H7 (cell line): ENCODE measurements at regions not wholly inside any gene's neighbourhood (a gene's known extent, or its start where the extent isn't known, plus 50 kb on each side); places are given as distances from the start of the nearest gene placed in this dataset.
A peak's percentile ranks its signal among the peaks of the same experiment; 100 is the strongest.
"Not testable (repeated sequence)": the region's sequence is repeated elsewhere in the genome, so short reads cannot be mapped to it uniquely, and the experiment has no call there.

Experiments used
- DNase-seq: peaks from one replicate; pipeline ENCODE4 v3.0.0; 2012
- H3K27me3 ChIP-seq: 2 replicates; pipeline ENCODE4 v1.6.0; 2011; ENCODE audit warnings: mild to moderate bottlenecking, low read length; ENCODE audit not compliant: control insufficient read depth, insufficient read depth
- H3K36me3 ChIP-seq: replicated peaks from 2 replicates; pipeline ENCODE4 v1.5.1; 2011; ENCODE audit warnings: low read length; ENCODE audit not compliant: control insufficient read depth, insufficient read depth
- H3K4me3 ChIP-seq: 2 replicates; pipeline ENCODE4 v1.5.1; 2011; ENCODE audit warnings: low read depth, mild to moderate bottlenecking, control low read depth, low read length, moderate library complexity; ENCODE audit not compliant: insufficient read depth

DNA sequence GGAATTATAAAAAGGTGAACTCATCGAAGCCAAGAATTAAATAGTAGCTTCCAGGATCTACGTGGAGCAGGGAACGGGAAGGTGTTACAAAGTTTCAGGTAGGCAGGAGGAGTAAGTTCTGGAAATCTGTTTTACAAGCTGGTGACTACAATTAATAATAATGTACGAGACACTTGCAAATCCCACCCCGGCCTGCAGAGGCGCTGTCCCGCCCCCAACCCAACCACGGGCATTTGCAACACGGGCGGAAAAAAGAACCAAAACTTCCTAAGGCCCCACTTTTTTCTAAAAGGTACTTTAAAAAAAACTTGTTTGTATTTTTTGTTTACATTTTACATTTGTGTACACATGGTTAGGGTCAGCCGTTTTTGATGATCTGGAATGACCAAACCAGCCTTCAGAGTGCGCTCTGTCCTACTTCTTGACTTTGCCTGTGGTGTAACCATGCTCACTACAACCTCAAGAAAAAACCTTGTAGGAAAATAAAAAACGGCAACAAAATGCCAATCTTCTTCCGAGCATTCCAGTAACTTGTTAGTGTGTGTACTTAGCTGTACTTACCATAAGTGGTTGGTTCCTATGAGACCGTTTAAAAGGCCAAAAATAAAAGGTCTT, 449.6 kb upstream of the B3GAT1 start:
- H3K27me3 ChIP-seq, result no peaks in the 10 kb centered on the region; the same call in 1 of the 2 replicates
- no peaks in the 10 kb centered on the region for H3K36me3 ChIP-seq
- H3K4me3 ChIP-seq, result no peak overlapping the region
- DNase-seq, result peak; percentile 61

DNA sequence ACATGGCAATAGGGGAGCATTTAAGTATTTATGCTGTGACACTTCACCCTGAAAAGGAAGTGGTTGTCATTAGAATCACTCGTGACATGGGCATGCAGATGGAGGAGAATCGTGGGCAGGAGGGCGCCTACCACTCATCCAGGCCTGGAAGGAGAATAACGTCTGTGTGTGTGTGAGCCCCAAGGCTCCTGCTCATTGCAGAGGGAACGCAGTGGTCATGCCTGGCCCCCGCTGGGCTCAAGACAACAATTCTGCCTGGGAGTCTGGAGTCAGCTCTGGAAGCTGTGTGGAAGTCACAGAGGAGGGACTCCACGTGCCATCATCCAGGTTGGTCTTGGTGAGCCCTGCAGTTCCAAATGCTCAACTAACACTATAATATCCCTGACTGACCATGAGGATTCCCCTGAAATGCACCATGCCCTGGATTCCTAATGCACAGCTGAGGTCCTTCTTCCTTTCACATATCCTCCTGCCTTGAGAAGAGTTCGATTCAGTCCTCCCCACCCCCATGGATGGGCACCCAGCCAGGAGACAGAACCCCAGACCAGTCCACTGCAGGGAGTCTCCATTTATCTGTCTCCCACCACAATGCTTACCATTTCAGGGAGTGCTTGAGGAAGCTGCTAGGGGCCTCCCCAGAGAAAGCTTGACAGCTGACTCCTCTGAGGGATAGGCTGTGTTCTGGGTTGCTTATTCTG, 446.9 kb upstream of the B3GAT1 start:
- no peaks in the 10 kb centered on the region for H3K36me3 ChIP-seq
- no peak for DNase-seq
- no peaks in the 10 kb centered on the region for H3K27me3 ChIP-seq
- H3K4me3 ChIP-seq, result no peak overlapping the region

DNA sequence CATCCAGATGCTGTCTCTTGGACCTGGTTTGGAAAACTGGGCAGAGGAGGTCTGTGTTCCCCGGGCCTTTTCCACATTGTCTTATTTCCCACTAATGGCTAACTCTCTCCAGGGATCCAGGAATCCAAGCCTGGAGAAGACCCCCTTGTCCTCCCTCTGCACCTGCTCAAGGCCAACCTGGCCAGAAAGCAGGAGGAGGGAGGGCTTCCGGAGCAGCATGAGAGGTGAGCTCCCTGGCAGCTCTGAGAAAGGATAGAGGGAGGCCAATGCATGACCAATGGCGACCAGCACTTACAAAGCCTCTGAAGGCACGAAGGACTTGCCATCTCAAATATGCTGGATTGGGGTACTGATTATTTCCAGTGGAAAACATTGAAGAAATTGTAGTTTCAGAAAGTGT, 445.0 kb upstream of the B3GAT1 start:
- Histone ChIP-seq H3K27me3 (no peaks in the 10 kb centered on the region), H3K4me3 (no peak overlapping the region), H3K36me3 (no peaks in the 10 kb centered on the region)
- DNase-seq, result no peak

DNA sequence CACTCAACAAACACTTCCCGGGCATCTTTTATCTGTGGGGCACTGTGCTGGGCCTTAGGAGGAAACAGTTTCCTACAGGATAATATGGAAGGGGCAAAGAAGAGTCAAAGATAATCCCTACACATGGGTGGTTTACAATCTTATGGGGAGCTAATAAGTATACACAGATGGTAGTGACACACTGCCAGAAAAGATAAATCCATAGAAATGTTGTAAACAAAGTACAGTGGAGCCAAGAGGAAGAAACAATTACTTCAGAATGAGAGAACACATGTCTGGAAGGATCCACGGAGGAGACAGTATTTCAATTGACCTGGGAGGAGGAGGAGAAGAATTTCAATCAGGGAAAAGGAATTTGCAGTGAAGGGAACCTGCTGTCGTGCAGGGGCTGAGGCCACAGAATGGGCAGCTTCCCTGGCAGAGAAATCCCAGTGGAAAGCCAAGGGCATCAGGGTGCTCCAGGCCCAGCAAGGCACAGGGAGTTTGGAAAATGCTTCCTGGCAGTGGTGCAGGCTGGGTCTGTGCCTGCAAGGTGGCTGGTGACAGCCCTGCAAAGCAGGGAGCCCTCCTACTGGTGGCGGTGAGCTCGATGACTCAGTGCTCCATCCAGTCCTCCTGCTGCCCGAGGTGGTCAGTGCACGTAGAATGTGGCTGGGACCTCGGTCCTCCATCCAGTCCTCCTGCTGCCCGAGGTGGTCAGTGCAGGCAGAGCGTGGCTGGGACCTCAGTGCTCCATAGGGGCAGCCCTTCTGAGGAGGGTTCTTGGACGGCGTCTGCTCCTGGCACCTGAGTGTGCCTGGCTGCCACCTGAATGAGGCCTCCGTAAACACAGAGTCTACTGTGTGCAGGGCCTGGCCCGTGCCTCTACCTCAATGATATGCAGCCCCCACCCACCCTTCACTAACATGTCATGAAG, 444.3 kb upstream of the B3GAT1 start:
- Histone ChIP-seq H3K4me3 (no peak overlapping the region), H3K36me3 (no peaks in the 10 kb centered on the region), H3K27me3 (no peaks in the 10 kb centered on the region)
- DNase-seq, result no peak

DNA sequence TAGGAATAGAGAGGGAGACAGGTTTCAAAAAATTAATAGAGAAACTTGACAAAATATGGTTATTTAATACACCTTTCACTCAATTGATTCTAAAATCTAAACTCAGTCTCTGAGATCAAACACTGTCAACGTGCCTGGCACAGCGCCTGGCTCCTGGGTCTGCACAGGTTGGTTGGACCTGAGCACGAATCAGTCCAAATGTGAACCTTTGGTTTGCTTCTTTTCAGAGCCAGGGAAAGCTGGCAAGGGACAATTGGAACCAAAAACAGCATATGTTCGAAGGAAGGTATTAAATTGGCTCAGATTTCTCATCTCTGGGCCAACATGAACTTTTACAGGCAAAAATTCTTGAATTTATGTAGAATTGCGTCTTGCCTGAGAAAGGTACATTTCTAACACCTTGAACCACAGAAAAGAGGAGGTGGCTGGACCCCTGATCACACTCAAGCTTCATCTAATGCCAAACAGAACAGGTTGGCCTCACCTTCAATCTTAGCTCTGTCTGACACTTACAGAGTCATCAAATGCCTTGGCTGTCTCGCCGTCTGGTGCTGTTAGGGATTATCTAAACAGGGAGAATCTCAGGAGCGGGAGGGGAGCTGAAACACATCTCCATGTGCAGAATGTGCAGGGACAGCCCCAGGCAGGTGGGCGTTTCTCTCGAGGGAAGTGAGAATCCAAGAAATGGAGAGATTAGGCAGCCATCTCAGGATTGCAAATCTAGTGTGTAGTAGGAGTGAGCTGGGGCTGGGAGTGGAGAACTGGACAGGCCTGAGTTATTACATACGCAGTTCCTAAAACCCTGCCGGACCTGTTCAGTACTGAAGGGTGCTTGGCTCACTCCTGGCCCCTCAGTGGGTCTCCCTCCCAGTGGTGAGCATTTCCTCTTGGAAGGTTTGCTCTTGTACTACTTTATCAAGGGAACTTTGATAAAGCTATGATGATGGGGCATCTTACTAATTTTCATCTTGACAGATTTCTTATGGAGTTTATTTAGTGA, 442.2 kb upstream of the B3GAT1 start:
- H3K27me3 ChIP-seq, result no peaks in the 10 kb centered on the region
- no peak for DNase-seq
- no peak overlapping the region for H3K4me3 ChIP-seq
- no peaks in the 10 kb centered on the region for H3K36me3 ChIP-seq

DNA sequence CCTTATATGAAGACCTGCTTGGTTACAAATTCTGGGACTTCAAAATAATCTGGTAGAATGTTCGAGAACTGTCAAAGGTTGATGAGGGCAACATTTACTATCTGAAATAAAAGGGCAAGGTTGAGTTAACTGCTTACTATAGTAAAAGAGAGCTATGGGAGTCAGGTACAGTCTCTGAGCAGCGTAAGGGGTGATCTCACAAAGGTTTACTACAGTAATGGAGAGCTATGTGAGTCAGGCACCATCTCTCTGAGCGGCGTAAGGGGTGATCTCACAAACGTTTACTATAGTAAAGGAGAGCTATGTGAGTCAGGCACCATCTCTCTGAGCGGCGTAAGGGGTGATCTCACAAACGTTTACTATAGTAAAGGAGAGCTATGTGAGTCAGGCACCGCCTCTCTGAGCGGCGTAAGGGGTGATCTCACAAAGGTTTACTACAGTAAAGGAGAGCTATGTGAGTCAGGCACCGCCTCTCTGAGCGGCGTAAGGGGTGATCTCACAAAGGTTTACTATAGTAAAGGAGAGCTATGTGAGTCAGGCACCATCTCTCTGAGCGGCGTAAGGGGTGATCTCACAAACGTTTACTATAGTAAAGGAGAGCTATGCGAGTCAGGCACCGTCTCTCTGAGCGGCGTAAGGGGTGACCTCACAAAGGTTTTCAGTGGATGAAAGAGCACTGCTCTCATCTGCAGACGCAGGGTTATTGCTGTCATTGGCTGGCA, 439.6 kb upstream of the B3GAT1 start:
- H3K27me3 ChIP-seq, H3K4me3 ChIP-seq, DNase-seq, H3K36me3 ChIP-seq: not testable (repeated sequence)

DNA sequence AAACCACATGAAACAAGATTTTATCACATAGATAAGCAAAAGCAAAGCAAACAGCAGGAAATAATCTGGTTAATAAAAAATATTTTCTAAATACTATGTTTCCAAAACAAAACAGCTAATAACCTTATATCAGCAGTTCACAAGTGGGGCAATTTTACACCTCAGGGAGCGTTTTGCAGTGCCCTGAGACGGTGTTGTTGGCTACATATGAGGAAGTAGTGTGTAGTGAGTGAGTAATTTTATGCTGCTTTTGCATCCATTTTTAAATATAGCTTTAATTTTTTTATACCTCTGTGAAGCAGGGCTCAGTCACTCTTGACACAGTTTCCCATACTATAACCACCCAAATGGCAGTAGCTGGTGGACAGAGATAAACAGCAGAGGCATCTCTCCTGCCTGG, 438.5 kb upstream of the B3GAT1 start:
- Histone ChIP-seq H3K27me3 (no peaks in the 10 kb centered on the region), H3K4me3 (no peak overlapping the region), H3K36me3 (no peaks in the 10 kb centered on the region)
- no peak for DNase-seq

DNA sequence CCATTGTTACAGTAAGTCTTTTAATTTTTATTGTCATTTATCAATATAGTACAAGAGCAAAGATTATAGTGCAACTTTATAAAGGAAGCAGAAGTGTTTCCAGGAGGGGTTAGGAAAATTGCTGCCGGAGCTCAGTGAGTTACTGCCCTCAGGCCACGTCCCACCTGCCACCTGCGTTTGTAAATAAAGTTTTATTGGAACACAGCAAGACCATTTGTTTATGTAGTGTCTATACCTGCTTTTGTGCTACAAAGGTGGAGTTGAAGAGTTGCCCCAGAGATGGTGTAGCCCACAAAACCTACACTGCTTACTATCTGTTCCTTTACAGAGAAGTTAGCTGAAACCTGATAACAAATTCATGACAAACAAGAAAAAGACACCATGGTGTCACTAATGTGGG, 437.8 kb upstream of the B3GAT1 start:
- H3K36me3 ChIP-seq, result no peaks in the 10 kb centered on the region

DNA sequence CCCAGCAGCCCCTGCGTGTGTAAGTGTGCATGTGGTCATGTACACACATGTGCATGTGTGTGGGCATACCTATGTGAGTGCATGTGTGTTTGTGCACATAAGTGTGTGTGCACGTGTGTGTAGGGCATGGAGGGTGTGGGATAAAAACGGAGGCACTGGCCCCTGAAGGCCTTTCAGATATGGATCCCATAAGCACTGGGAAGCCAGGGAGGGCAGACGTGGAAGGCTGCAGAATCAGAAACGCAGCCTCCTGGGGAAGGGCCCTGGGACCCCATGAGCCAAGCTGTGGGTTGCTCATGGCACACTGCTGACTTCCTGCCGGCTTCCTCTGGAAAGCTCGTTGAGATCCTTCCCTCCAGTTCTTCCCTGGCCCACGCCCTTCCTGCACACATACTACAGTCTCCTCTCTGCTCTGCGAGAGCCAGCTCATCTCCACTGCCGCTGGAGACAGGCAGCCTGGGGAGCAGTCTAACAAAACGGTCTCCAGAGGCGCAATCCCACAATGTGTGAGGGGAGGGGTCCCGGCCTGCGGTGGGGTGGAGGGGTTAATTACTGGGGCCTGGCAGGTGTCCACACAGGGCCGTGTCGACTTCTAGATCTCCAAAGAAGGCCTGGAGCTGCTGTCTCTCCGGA, 435.2 kb upstream of the B3GAT1 start:
- H3K36me3 ChIP-seq, result no peaks in the 10 kb centered on the region
- H3K27me3 ChIP-seq, result no peaks in the 10 kb centered on the region
- DNase-seq, result no peak
- no peak overlapping the region for H3K4me3 ChIP-seq

More for the DNA sequence above, 437.8 kb upstream of the B3GAT1 start:
- Histone ChIP-seq H3K4me3 (no peak overlapping the region), H3K27me3 (no peaks in the 10 kb centered on the region)
- DNase-seq, result no peak

DNA sequence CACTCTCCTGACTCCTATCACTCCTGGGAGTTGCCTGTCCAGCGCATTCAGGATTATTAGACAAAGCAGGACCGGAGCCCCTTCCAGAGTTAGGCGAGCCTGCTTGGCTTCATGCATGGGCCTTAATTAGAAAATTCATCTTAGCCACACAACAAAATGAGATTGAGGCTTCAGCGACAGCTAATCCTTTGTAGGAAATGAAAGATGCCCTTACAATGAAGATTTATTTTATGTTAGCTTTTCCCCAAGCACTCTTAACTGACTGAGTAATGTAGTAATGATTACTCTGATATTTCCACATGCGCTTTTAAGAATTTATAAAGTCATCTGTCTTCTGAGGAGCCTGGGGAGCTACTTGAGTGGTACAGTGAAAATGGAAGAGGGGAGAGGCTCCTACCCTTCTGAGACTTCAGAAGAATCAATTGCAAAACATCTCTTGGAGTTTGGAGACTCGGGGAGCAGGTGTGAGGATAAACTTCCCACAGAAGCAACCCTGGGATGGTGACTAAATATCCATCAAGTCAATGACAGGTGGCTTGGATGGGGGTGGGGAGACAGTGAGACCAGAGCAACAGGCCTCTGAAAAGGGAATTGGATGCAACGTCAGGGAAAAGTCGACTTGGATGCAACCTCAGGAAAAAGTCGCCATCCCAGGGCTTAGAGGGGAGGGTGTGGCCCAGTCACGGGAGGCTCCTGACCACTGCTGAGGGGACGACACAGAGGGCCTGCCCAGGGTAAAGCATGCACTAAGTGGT, 434.5 kb upstream of the B3GAT1 start:
- no peak for DNase-seq
- no peaks in the 10 kb centered on the region for H3K36me3 ChIP-seq
- no peaks in the 10 kb centered on the region for H3K27me3 ChIP-seq
- H3K4me3 ChIP-seq, result no peak overlapping the region

DNA sequence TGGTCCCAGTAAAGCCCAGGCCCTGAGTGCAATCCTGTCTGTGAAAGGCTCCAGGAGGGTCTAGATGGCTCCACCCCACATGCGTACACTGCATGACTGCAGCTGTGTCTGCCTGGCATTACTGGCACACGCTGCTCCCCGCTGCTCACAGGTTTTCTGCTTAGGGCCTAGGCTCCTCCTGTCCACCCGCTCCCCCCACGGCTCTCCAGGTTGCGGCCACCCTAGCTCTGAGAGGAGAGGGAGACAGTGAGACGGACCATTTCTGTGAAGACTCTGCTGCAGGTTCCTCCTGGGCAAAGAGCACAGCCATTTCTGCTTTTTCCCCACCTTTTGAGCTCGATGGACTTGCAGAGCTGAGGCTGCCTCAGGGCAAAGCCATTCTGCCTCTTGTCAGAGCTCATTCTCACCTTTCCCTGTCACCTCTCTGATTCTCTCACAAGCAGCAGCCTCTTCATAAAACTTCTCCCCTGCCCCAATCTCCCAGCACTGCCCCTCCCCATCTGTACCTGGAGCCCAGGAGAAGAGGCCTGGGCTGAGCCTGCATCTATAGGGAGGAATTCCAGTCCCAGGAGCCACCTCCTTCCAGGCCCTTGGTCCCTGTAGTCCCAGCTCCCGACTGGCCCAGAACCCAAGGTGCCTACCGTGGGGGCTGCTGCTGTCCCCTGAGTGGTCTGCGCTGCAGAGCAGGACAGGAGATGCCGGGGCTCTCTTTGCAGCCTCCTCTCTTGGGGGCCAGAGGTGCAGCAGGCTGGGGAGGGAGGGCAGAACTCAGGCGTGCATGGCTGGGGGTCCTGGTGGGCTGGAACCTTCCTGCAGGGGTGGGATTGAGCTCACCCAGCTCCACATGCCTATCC, 433.7 kb upstream of the B3GAT1 start:
- H3K4me3 ChIP-seq, result no peak overlapping the region
- H3K36me3 ChIP-seq, result no peaks in the 10 kb centered on the region
- no peak for DNase-seq
- no peaks in the 10 kb centered on the region for H3K27me3 ChIP-seq

DNA sequence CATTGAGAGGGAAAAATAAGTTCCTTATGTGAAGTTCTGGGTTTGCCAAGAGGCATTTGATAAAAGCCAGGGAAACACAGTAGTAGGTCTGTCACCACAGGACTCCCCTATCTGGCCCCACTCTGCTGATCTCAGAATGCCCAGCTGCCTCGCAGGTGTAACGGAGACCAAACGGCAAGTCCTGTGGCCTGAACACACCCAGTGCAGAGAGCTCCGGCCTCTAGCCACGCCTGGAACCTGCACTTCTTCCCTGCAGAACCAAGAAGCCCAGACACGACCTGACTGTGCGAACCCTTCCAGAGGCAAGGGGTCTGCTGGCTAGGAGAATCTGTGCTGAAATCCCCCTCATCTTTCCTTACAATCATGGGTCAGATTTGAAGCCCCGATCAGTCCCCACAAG, 432.8 kb upstream of the B3GAT1 start:
- Histone ChIP-seq H3K36me3 (no peaks in the 10 kb centered on the region), H3K4me3 (no peak overlapping the region), H3K27me3 (no peaks in the 10 kb centered on the region)
- peak; percentile 7 for DNase-seq
